Prostate gland (tissue), 2 donors: ENCODE measurements at regions not wholly inside any gene's neighbourhood (a gene's known extent, or its start where the extent isn't known, plus 50 kb on each side); places are given as distances from the start of the nearest gene placed in this dataset.

ENCODE experiments used
- DNase-seq: peaks from one replicate; pipeline ENCODE4 v3.0.0-alpha.2; 2019; ENCODE audit warnings: low spot score
- H3K27ac ChIP-seq, 2 donors: fragments of 200-600 bp; sonication (generic); 2 replicates each; pipeline ENCODE4 v1.5.1; 2017 to 2019
- H3K27me3 ChIP-seq: fragments of 200-600 bp; sonication (generic); replicated peaks from 2 replicates; pipeline ENCODE4 v1.5.1; 2019; ENCODE audit not compliant: insufficient read depth
- H3K36me3 ChIP-seq, 2 donors: fragments of 200-600 bp; sonication (generic); 1 replicate in 1 of 2; 2 replicates in 1 of 2; pipeline versions ENCODE4 v1.5.1 to v1.8.1; 2017 to 2019
- H3K4me1 ChIP-seq: fragments of 200-600 bp; sonication (generic); replicated peaks from 2 replicates; pipeline ENCODE4 v1.5.1; 2019
- H3K4me3 ChIP-seq, 2 donors: fragments of 200-600 bp; sonication (generic); 2 replicates each; pipeline ENCODE4 v1.5.1; 2017 to 2019
- H3K9me3 ChIP-seq: fragments of 200-600 bp; sonication (generic); 2 replicates; pipeline ENCODE4 v1.5.1; 2017
- POLR2A ChIP-seq: fragments of 450-650 bp; IDR thresholded peaks from one replicate; pipeline ENCODE4 v1.6.1; 2016; ENCODE audit warnings: antibody characterized with exemption, mild to moderate bottlenecking
- POLR2AphosphoS5 ChIP-seq: sonication (generic); formaldehyde crosslinking; IDR thresholded peaks from one replicate; pipeline ENCODE4 v1.6.1; 2017; ENCODE audit warnings: antibody characterized with exemption
- WGBS: methylation state at CpG from one replicate; pipeline ENCODE4 v1.1.5; 2018; 5-methylcytosine and 5-hydroxymethylcytosine counted together
- intact Hi-C: fragments of 100-400 bp; cut with DNase I; formaldehyde crosslinking; loops from one replicate; pipeline ENCODE4 v1.14.2; 2022
- TF ChIP-seq, protein P1 (sequence below), 4 experiments: fragments of 200-600 bp in 2 of 4; fragments of 450-650 bp in 2 of 4; sonication (generic) in 2 of 4; IDR thresholded peaks; 1 replicate in 3 of 4; 2 replicates in 1 of 4; pipeline ENCODE4 v1.5.1; 2016 to 2019; ENCODE audit warnings: antibody characterized with exemption in 4 of 4, mild to moderate bottlenecking in 2 of 4, moderate library complexity in 2 of 4

DNA sequence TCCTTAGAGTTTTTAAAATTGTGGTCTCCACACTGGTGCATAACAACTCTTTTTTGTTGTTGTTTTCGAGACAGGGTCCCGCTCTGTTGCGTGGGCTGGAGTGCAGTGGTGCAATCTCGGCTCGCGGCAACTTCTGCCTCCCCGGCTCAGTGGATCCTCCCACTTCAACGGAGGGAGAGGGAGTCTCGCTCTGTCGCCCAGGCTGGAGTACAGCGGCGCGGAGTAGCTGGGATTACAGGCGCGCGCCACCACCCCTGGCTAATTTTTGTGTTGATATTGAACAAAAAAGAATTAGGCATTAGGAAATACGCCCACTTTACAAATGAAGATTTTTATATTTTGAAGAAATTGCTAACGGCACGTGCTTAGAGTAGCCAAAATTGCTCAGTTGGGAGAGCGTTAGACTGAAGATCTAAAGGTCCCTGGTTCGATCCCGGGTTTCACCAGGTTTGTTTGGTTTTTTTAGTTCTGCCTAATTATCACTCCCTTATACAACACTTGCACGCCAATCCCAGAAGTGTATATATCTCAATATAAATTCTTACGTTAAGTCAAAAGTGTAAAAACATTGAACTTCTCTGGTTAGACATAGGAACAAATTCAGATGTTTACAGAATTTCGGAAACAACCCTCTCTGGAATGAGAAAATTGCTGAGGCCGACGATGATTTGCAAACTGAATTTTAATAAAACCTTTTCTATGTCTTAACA lies 159.6 kb downstream of the TRIM27 start:
- intact Hi-C loops = no loop called here
- Histone ChIP-seq H3K27me3 (peaks cover 4% of the 10 kb centered on the region), H3K36me3 (no peaks in the 10 kb centered on the region), H3K4me3 (no peak overlapping the region), H3K9me3 (no peaks in the 10 kb centered on the region), H3K4me1 (no peaks in the 10 kb centered on the region), H3K27ac (no peak overlapping the region)
- TF ChIP-seq POLR2A = no peak
- TF ChIP-seq, protein P1, sequence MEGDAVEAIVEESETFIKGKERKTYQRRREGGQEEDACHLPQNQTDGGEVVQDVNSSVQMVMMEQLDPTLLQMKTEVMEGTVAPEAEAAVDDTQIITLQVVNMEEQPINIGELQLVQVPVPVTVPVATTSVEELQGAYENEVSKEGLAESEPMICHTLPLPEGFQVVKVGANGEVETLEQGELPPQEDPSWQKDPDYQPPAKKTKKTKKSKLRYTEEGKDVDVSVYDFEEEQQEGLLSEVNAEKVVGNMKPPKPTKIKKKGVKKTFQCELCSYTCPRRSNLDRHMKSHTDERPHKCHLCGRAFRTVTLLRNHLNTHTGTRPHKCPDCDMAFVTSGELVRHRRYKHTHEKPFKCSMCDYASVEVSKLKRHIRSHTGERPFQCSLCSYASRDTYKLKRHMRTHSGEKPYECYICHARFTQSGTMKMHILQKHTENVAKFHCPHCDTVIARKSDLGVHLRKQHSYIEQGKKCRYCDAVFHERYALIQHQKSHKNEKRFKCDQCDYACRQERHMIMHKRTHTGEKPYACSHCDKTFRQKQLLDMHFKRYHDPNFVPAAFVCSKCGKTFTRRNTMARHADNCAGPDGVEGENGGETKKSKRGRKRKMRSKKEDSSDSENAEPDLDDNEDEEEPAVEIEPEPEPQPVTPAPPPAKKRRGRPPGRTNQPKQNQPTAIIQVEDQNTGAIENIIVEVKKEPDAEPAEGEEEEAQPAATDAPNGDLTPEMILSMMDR (IDR thresholded peaks at IDR 0.05) = no peak
- no peak for TF ChIP-seq POLR2AphosphoS5
- DNase-seq = no peak
- WGBS = 64% methylated on average over 27 of the region's 27 CpGs

DNA sequence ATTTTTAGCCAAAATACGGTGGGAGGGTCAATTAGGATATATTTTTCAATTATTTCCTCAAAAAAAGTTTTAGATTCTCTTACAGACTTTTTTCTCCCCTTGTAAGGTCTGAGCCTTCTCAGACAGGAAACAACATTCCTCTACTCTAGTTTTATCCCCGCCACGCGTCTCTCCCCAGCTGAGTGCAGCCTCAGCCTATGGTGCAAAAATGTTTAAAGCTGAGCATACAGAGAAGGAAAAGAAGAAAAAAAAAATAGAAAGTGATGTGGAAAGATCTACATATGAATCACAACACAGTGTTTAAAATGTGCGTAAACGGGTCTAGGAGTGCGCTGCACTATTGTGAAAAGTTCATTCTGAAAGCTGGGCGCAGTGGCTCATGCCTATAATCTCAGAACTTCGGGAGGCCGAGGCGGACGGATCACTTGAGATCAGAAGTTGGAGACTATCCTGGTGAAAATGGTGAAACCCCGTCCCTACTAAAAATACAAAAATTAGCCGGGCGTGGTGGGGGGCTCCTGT lies 159.0 kb downstream of the TRIM27 start:
- Histone ChIP-seq H3K4me1 (no peaks in the 10 kb centered on the region), H3K27ac (no peak overlapping the region), H3K4me3 (no peak overlapping the region), H3K36me3 (no peaks in the 10 kb centered on the region), H3K9me3 (no peaks in the 10 kb centered on the region), H3K27me3 (peaks cover 7% of the 10 kb centered on the region)
- WGBS = 44% methylated on average over 15 of the region's 15 CpGs
- intact Hi-C loops = no loop called here
- DNase-seq = no peak
- TF ChIP-seq POLR2A = no peak

DNA sequence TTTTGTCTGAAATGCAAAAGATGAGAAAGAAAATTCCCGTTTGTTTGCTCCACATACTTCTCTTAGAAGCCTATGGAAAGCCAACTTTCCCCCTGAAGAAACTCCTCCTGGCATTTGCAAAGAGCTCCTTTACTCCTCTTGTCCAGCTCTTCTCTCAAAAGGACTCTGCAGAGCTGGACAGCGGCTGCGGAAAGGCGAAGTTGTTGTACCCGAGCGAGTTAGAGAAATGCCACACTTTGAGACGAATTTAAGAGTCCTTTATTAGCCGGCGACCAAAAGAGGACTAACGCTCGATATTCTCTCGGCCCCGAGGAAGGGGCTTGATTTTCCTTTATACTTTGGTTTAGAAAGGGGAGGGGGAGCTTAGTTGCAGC lies 157.8 kb downstream of the TRIM27 start:
- Histone ChIP-seq H3K36me3 (no peaks in the 10 kb centered on the region), H3K4me1 (no peaks in the 10 kb centered on the region), H3K4me3 (no peak overlapping the region), H3K9me3 (no peaks in the 10 kb centered on the region), H3K27me3 (peaks cover 7% of the 10 kb centered on the region), H3K27ac (no peak overlapping the region)
- TF ChIP-seq, protein P1 (IDR thresholded peaks at IDR 0.05) = no peak
- TF ChIP-seq POLR2AphosphoS5 = no peak
- no peak for TF ChIP-seq POLR2A
- DNase-seq = no peak
- 1% methylated on average over 13 of the region's 13 CpGs for whole genome bisulfite sequencing
- intact Hi-C loops = no loop called here

DNA sequence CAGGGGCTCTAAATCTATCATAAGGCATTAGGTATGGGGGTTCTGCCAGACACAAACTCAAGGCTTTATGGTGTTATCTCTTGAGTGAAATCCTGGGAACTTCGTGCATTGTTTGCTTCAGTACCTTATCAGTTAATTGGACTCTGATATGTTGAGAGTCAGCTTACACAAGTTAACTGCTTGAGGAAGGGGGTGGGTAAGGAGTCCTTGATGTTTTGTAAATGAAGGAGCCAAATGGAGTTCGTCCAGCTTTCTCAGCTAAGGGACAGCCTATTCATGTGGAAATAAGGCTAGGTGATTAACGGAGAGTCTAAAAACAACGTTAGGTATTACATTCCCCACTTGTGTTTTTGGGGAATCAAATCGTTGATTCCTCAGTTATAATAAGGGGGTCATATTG lies 157.4 kb downstream of the TRIM27 start:
- peaks cover 7% of the 10 kb centered on the region for H3K27me3 ChIP-seq
- no peak for DNase-seq
- no peaks in the 10 kb centered on the region for H3K4me1 ChIP-seq
- H3K4me3 ChIP-seq = no peak overlapping the region
- intact Hi-C loops = no loop called here
- no peak overlapping the region for H3K27ac ChIP-seq
- no peaks in the 10 kb centered on the region for H3K9me3 ChIP-seq
- WGBS = 18% methylated on average over 5 of the region's 5 CpGs
- H3K36me3 ChIP-seq = no peaks in the 10 kb centered on the region
- TF ChIP-seq POLR2A = no peak
- TF ChIP-seq, protein P1 (IDR thresholded peaks at IDR 0.05) = no peak
- TF ChIP-seq POLR2AphosphoS5 = no peak

DNA sequence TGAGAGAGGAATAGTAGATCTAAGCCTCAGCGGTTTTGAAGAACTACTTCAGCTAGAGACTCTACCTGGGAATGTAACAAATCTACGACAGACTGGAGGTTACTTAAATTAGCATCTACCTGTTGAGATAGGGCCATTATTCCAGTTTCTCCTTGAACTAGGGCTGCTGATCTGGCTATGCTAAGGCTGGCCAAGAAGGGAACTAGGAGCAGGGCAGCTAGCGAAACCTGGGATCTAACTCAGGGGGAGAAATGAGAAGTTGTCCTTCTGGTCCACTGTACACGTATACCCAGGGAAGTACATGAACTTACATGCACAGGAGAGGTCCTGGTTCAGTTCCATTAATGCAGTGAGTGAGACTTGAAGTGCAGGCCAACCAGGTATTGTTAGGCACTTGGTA lies 156.7 kb downstream of the TRIM27 start:
- no peak overlapping the region for H3K4me3 ChIP-seq
- intact Hi-C loops = no loop called here
- TF ChIP-seq POLR2A (no peak), POLR2AphosphoS5 (no peak)
- TF ChIP-seq, protein P1 (IDR thresholded peaks at IDR 0.05) = no peak
- no peaks in the 10 kb centered on the region for H3K36me3 ChIP-seq
- peaks cover 10% of the 10 kb centered on the region for H3K27me3 ChIP-seq
- H3K27ac ChIP-seq = no peak overlapping the region
- H3K4me1 ChIP-seq = no peaks in the 10 kb centered on the region
- no peaks in the 10 kb centered on the region for H3K9me3 ChIP-seq
- no peak for DNase-seq
- WGBS = 41% methylated on average over 4 of the region's 4 CpGs
